GM18499 (cell line): ENCODE measurements at regions not wholly inside any gene's neighbourhood (a gene's known extent, or its start where the extent isn't known, plus 50 kb on each side); places are given as distances from the start of the nearest gene placed in this dataset.
"Not testable (repeated sequence)": the region's sequence is repeated elsewhere in the genome, so short reads cannot be mapped to it uniquely, and the experiment has no call there.

Experiments used
- ATAC-seq: cut with Tn5 transposase; IDR thresholded peaks from one replicate; pipeline ENCODE4 v1.9.1; 2021; ENCODE audit warnings: moderate number of reproducible peaks; ENCODE audit not compliant: insufficient read depth, unreplicated experiment

DNA sequence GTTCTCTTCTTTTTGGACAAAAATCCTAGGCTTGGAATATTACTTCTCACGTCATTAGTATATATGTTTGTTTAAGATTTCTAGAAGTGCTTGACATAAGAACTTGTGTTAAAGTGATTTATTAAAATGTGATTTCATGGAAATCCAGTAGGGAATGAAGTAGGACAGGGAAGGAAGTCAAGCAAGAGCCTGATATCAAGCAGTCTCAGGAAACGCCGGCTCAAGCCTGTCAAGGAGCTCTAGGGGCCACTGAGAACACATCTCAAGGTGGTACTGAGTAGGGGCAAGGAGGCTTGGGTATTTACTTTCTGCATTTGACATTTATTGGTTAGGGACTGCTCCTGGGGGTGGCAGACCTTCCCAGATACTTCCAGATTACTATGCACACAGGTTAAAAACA lies 920.9 kb upstream of the GJE1 start:
- no peak for ATAC-seq

DNA sequence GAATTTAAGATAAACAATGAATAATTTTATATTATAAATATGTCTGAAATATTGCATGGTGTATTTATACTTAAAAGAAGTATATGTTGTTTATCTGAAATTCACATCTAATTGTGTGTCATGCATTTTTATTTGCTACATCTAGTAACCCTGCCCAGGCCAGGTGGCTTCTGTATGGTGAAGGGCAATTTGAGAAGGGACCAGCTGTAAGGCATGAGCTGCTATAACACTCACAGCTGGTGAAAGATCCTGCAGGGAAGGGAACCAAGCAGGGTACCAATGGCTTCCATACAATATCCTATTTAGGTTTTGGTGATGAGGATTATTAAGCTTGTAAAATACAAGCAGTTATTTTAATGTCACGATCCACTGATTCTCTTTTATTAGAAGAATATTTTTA lies 921.8 kb upstream of the GJE1 start:
- ATAC-seq, result no peak

DNA sequence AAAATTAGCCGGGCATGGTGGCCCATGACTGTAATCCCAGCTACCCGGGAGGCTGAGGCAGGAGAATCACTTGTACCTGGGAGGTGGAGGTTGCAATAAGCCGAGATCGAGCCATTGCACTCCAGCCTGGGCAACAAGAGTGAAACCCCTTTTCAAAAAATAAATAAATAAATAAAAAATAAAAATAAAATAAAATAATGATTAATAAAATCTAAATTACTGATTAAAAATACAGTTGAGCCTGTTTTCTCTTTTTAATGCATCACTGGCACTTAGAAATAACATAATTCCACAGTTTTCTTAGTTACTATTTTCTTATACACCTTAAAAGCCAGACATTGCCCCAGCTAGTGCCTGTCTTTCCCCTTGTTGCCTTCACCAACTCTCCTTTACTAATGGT lies 922.8 kb upstream of the GJE1 start:
- no peak for ATAC-seq

DNA sequence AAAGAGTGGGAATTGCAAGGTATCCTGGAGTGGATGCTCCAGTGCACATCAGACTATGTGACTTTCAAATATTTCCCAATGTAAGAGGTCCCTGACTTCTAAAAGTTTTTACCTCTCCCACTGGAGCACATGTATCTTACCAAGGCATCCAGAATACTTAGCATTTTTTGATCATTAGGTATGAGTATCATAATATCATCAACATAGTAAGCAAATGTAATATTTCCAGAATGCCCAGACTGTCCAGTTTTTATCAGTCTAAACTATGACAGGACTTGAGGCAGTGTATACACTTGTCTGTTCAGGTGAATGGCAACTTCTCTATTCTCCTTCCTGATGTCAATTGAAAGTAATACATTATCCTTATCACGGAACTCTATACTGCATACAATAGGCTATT lies 924.6 kb upstream of the GJE1 start:
- ATAC-seq, result no peak

DNA sequence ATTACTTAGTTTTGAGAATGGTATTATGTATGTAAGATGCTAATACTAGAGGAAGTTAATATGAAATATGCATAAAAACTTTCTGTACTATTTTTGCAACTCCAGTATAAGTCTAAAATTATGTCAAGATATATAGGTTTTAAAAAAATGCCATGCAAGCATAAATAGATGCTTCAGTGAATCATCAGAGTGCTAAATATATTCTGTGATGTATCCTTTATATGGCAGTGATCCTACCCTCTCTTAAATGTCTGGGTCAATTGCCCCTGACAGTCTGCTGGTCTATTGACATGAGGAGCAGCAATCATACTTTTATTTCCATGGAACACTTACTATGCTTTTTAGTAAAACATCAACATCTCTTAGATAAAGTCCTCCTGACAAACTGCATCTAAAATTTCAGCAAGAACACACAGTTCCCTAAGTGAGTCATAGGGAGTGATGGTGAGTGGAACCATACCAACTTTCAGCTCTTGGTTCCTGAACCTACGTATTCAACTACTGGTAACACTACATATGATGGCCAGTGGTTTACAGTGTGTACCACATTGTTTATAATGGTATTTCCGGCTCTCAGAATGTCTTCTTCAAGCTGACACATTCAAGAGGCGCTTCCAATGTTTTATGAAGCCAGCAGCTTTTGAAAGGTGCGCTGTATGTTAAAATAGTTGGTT lies 928.7 kb upstream of the GJE1 start:
- ATAC-seq, result no peak

DNA sequence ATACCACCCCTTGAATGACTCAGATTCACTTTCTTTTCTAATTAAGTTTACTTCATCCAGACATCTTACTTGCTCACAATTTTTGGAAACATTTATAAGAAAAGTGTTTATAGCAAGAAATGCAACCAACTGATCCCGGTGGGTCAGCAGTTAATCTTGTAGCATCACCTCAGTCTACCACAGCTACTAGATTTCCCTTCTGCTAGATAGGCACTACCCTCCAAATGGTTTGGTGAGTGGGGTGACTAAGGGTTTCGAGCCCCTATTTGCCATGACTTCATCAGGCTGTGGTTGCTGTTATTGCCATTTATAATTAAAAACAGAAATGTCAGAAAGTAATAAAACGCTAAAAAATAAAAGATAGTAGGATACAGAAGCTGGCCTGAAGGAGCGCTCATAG lies 930.1 kb upstream of the GJE1 start:
- ATAC-seq, result no peak

DNA sequence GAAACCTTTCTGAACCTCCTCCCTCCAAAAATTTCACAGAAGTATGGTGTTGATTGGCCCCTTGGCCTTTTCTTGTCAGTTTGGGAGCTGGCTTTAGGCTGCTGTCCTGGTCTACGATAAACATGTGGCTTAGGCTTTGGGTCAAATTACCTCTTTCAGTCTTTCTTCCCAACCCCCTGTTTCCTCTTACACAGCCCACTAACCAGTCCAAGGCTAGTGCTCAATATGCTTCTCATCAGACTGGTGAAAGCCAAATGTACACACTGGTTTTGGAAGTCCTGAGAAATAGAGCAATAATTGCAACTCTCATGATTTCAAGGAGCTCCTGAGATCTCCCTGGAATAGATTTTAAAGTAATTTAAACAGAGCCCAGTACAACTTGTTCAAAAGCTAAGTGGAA lies 933.7 kb upstream of the GJE1 start:
- ATAC-seq, result no peak

DNA sequence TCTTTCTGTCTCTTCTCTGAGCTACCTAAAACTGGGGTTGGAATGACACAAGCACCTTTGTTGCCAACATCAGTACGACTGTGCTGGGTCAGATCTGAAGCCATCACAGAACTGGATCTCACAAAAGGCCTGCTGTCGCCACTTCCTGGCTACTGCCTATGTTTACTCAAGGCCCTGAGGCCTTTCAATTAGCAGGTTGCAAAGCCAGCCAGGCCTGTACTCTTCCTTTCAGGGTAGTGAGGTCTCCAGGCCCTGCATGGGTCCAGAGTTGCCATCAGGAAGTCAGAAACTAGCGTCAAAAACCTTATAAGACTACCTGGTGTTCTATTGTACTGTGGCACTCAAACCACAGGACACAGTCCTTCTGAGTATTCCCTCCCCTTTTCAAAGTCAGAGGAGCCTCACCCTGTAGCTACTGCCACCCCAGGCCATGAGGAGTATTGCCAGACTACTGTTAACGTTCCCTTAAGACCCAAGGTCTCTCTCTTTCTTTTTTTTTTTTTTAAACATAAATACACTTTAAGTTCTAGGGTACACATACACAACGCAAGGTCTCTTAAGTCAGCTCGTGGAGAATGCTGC lies 937.4 kb upstream of the GJE1 start:
- ATAC-seq, result no peak

DNA sequence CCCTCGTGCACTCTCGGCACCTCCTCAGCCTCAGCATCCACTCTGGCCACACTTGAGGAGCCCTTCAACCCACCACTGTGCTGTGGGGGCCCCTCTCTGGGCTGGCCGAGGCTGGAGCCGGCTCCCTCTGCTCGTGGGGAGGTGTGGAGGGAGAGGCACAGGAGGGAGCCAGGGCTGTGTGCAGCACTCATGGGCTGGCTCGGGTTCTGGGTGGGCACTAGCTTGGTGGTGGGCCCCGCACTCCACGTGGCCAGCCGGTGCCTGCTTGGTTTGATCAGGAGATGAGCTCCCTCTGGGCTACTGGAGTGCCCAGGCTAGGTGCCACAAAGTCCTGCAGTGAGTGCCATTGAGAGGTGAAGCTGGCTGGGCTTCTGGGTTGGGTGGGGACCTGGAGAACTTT lies 949.4 kb upstream of the GJE1 start:
- no peak for ATAC-seq

DNA sequence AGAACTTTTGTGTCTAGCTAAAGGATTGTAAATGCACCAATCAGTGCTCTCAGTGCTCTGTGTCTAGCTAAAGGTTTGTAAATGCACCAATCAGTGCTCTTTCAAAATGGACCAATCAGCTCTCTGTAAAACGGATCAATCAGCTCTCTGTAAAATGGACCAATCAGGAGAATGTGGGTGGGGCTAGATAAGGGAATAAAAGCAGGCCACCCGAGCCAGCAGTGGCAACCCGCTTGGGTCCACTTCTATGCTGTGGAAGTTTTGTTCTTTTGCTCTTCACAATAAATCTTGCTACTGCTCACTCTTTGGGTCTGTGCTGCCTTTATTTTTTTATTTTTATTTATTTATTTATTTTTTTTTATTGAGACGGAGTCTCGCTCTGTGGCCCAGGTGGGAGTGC lies 957.3 kb upstream of the GJE1 start:
- not testable (repeated sequence) for ATAC-seq

DNA sequence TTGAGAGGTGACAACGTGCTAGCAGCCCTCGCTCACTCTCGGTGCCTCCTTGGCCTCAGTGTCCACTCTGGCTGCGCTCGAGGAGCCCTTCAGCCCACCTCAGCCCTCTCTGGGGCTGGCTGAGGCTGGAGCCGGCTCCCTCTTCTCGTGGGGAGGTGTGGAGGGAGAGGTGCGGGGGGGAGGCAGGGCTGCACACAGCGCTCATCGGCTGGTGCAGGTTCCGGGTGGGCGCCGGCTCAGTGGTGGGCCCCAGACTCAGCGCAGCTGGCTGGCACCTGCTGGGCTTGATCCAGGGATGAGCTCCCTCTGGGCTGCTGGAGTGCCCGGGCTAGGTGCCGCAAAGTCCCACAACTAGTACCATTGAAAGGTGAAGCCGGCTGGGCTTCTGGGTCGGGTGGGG lies 957.8 kb upstream of the GJE1 start:
- no peak for ATAC-seq

DNA sequence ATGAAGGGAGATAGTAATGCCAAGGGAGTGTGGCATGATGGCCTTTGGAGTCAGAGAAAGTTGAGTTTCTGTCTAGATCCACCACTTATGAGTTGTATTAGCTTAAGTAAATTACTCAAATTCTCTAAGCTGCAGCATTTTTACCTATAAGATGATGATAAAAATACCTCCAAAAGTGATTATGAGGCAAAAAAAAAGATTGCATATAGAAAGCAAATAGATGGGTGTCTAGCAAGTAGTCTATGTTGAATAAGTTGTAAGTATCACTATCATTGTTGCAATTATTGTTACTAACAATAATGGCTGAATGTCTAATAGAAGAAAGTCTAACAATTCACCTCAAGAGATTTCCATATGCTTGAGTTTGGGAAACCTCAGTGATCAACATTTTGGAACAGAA lies 959.2 kb upstream of the GJE1 start:
- no peak for ATAC-seq

DNA sequence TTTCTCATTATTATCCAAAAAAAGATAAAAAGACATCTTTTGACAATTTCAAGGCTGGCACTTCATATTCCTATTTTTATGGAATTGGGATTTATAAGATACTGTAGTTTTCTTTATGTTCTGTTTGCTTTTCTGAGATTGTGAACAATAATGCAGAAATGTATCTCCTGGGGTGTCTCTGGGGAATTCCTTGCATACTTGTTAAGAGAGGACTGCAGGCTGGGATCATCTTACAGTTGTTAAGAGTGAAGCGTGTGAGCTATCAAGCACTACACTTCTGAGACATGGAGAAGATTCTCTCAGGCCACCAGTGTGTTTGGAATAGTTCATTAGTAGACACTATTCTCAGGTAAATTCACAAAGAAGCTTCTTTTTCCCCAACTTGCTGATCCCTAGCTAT lies 963.3 kb upstream of the GJE1 start:
- ATAC-seq, result no peak

DNA sequence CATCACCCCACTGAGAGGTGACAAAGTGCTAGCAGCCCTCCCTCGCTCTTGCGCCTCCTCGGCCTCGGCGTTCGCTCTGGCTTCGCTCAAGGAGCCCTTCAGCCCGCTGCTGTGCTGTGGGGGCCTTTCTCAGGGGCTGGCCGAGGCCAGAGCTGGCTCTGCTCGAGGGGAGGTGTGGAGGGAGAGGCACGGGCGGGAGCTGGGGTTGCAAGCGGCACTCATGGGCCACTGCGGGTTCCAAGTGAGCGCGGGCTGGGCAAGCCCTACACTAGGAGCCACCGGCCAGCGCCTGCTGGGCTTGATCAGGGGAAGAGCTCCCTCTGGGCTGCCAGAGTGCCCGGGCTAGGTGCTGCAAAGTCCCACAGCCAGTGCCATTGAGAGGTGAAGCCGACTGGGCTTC lies 964.8 kb upstream of the GJE1 start:
- no peak for ATAC-seq

DNA sequence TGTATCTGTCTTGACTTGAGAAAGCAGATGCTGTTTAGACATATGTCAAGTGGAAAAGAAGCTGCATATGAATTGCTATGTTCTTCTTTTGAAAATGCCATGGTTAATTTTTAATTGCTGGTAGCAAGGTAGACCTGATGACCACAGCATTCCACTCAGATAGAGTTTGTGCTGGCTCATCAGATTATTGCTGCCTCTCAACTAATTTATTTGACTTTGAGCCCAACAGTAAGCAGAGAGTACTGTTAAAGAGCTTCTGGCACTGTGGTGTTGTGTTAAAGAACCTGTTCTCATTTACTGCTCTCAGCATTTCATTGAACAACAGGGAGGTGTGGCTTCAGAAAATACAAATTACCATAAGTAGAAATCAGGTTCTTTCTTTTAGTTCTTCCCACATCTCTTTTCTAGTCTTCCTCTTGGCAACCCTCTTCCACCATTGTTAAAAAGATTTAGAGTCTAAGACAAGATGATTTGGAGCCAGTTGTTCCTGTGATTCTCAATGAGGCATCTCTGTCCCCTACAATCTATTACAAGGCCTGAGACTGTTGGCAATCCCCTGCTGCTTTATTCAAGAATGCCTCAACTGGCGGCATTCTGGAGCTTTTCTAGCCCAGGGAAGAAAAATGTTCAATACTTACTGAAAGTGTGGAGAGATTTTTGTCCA lies 967.6 kb upstream of the GJE1 start:
- no peak for ATAC-seq

DNA sequence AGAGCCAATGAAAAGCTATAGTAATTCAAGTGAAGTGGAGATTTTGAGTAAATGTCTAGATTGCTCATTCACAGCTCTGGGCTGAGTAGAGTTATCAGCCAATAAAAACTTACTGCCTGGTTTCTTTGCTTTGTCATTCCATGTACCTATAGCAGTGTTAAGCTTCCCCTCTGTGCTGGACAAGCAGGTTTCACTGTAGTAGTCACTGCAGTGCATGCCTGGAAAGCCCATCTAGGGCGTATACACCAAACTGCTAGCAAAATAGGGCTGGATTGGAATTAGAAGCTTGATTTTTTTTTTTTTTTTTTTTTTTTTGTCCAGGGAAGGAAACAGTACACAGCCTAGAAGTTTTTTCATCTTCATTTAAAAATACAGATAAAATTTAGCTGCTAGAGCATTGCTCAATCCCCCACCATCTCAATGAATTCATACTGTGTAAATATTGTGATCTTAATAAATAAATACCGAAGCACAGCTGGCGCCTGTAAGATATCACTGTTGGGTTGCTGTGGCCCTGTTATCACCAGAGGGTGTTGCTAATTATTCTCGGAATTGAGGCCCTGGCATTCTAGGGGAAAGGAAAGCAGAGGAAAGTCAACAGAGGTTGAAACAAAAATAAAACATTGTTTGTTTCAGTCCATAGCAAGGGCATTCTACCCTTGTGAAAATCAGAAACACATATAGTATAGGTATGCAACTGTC lies 968.5 kb upstream of the GJE1 start:
- ATAC-seq, result no peak

DNA sequence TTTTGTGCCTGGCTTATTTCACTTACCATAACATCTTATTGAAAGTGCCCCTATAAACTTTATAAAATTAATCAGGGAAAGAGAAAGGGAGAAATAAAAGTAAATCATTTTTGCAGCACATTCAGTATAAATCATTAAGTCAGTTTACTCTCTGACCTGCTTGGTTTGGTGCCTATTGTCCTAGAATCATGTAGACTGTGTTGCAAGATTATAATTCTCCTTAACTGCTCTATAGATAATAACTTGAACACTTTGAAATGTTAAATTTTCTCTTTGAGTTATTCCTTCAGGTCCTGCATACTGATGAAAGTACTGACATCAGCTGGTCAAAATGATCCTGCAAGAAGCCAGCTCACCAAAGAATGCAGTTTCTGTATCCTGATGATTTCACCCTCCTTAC lies 969.6 kb upstream of the GJE1 start:
- no peak for ATAC-seq

DNA sequence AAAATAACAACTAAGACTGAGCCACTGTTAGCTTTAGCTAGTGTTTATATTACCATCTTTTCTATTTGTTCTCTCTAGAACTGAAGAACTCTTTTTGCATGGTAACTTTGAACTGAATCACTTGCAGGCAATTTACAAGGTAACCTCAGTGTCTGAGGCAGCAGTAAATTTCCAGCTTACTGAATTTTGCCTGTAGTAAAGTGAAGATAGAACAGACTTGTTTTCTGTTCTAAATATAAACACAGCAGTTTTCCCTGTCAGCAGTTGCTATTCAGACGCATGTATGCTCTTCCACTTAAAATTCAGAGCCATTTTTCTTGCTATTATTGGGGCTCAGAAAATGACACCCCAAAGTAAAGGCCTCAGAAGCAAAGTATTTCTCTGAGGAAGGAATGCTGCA lies 974.0 kb upstream of the GJE1 start:
- ATAC-seq, result no peak

DNA sequence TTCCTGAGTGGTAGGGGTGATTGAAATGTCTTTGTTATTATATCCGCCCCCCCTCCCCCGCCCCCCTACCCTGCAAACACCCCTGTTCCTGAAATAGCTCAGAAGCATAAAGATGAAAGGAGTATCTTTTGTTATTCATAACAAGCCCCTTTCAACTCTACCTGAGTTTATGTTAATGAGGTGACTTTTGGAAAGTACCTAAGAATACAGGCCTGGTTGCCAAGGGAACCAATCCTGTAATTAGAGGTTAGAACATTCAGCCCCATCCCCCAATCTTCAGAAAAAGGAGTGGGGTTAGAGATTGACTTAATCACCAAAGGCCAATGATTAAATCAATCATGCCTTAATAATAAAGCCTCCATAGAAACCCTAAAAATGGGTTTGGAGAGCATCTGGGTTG lies 979.2 kb upstream of the GJE1 start:
- ATAC-seq, result peak; percentile 87

DNA sequence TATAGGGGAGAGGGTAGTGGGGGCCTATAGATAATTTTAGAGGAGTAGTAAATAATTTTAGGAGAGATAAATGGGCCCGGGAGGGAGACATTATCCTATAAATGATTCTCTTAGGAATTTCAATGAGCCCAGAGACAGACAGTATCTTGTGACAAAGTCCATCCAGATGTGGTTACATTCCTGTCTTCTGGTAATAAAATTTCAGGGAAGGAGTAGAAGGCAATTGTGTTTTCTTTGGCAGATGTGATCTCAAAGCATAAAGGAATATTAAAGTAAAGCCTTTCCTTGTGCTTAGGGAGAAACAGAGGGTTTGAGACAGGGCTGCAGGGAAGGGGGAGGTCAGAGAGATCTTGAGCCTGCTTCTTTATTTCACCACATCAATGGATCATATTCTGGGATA lies 979.8 kb upstream of the GJE1 start:
- ATAC-seq, result no peak

DNA sequence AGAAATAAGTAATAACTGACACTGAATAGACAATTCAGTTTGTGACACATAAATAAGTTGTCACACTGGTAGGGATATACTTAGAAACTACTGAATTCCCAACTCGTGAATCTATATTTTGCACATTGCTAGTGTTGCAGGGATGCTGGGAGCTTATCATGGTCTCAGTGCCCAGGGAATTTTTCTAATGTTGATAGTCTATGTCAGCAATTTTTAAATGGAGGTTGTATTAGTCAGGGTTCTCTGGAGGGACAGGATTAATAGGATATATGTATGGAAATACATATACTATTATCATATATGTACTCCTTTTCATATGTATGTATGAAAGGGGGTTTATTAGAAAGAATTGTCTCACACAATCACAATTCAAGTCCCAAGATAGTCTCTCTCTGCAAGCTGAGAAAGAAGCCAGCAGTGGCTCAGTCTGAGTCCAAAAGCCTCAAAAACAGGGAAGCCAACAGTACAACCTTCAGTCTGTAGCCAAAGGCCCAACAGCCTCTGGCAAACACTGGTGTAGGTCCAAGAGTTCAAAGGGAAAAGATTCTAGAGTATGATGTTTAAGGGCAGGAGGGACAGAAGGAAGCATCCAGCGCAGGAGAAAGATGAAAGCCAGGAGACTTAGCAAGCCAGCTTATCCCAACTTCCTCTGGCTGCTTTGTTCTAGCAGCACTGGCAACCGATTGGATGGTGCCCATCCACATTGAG lies 980.9 kb upstream of the GJE1 start:
- no peak for ATAC-seq
